A673 (cell line): ENCODE measurements at regions not wholly inside any gene's neighbourhood (a gene's known extent, or its start where the extent isn't known, plus 50 kb on each side); places are given as distances from the start of the nearest gene placed in this dataset.

Source experiments
- BruUV-seq: library from RNA; stranded (reverse); fragments of 400-500 nt; replicated peaks from 2 replicates; lab custom pipeline; 2021; lab: Mats Ljungman, UMichigan
- CTCF ChIA-PET: fragments of 300-600 bp; sonication (Branson Sonifier 250); formaldehyde crosslinking; loops from one replicate; lab custom pipeline; 2022; ENCODE audit warnings: antibody characterized with exemption; lab: Charles Lee
- POLR2A ChIA-PET: fragments of 300-600 bp; sonication (Branson Sonifier 250); formaldehyde crosslinking; loops from one replicate; lab custom pipeline; 2022; ENCODE audit warnings: antibody characterized with exemption; ENCODE audit not compliant: low non-redundant PET; lab: Charles Lee
- DNase-seq: peaks from one replicate; pipeline ENCODE4 v3.0.0-alpha.2; 2015; ENCODE audit warnings: low spot score
- H3K27ac ChIP-seq: fragments of 200-600 bp; sonication (generic); 2 replicates; pipeline ENCODE4 v1.5.1; 2016; ENCODE audit warnings: mixed run types, low read depth, mild to moderate bottlenecking, mixed read lengths, antibody characterized with exemption, low read length; ENCODE audit not compliant: poor library complexity, severe bottlenecking
- H3K27me3 ChIP-seq: fragments of 200-600 bp; sonication (generic); replicated peaks from 2 replicates; pipeline ENCODE4 v1.6.1; 2017; ENCODE audit warnings: mixed run types, low read depth, mild to moderate bottlenecking, mixed read lengths, antibody characterized with exemption, low read length; ENCODE audit not compliant: insufficient read depth, poor library complexity
- H3K36me3 ChIP-seq: fragments of 200-600 bp; sonication (generic); 2 replicates; pipeline ENCODE4 v1.6.1; 2016; ENCODE audit warnings: mixed run types, mild to moderate bottlenecking, mixed read lengths, antibody characterized with exemption, low read length; ENCODE audit not compliant: insufficient read depth, poor library complexity, severe bottlenecking
- H3K4me1 ChIP-seq: fragments of 200-600 bp; sonication (generic); 2 replicates; pipeline ENCODE4 v1.6.1; 2017; ENCODE audit warnings: mixed run types, mild to moderate bottlenecking, mixed read lengths, antibody characterized with exemption, low read length; ENCODE audit not compliant: insufficient read depth, poor library complexity, severe bottlenecking
- H3K4me3 ChIP-seq: fragments of 200-600 bp; sonication (generic); 2 replicates; pipeline ENCODE4 v1.5.1; 2016; ENCODE audit warnings: low read depth, mixed run types, mild to moderate bottlenecking, mixed read lengths, low read length; ENCODE audit not compliant: poor library complexity, severe bottlenecking
- H3K9me3 ChIP-seq: fragments of 200-600 bp; sonication (generic); 2 replicates; pipeline ENCODE4 v1.6.1; 2016; ENCODE audit warnings: mixed run types, low read depth, mild to moderate bottlenecking, mixed read lengths, antibody characterized with exemption, low read length; ENCODE audit not compliant: poor library complexity, severe bottlenecking
- CTCF ChIP-seq: fragments of 300-800, 200-600 bp; sonication (generic); conservative IDR thresholded peaks from 2 replicates; pipeline ENCODE4 v1.5.1; 2017; ENCODE audit warnings: low read depth, mild to moderate bottlenecking, antibody characterized with exemption, low read length, moderate library complexity, mixed read lengths
- EZH2 ChIP-seq: fragments of 200-600 bp; sonication (generic); IDR thresholded peaks from 2 replicates; pipeline ENCODE4 v1.6.1; 2017; ENCODE audit warnings: borderline replicate concordance, low read depth, mild to moderate bottlenecking, mixed read lengths, antibody characterized with exemption, low read length; ENCODE audit not compliant: poor library complexity, severe bottlenecking
- intact Hi-C: fragments of 100-400 bp; cut with micrococcal nuclease; formaldehyde crosslinking; loops from one replicate; pipeline ENCODE4 v1.10.0; 2022; ENCODE audit not compliant: unreplicated experiment

- DNase-seq = no peak
- Histone ChIP-seq H3K36me3 (no peaks in the 10 kb centered on the region), H3K27me3 (peaks cover 54% of the 10 kb centered on the region), H3K9me3 (no peaks in the 10 kb centered on the region), H3K4me1 (no peaks in the 10 kb centered on the region), H3K27ac (no peak overlapping the region), H3K4me3 (no peak overlapping the region)
- BruUV-seq = no TSS peak
- ChIA-PET CTCF (no interaction called here), POLR2A (no interaction called here)
- TF ChIP-seq CTCF = no peak
- TF ChIP-seq EZH2 = no peak
- intact Hi-C loops = no loop called here
Measured at GRCh38 chr2:14978845-14979244, 346.3 kb downstream of the LRATD1 start.

GRCh38 chr2:14982790-14983189, 350.3 kb downstream of the LRATD1 start:
- intact Hi-C loops = no loop called here
- no TSS peak for BruUV-seq
- CTCF ChIA-PET = no interaction called here
- POLR2A ChIA-PET = no interaction called here
- H3K27ac ChIP-seq = no peak overlapping the region
- no peaks in the 10 kb centered on the region for H3K9me3 ChIP-seq
- H3K4me3 ChIP-seq = no peak overlapping the region
- DNase-seq = no peak
- no peaks in the 10 kb centered on the region for H3K4me1 ChIP-seq
- peaks cover 85% of the 10 kb centered on the region for H3K27me3 ChIP-seq
- H3K36me3 ChIP-seq = no peaks in the 10 kb centered on the region
- TF ChIP-seq EZH2 (no peak), CTCF (no peak)

GRCh38 chr2:14988600-14988999, 356.1 kb downstream of the LRATD1 start:
- Histone ChIP-seq H3K27me3 (peaks cover 55% of the 10 kb centered on the region), H3K4me3 (no peak overlapping the region), H3K4me1 (no peaks in the 10 kb centered on the region), H3K36me3 (no peaks in the 10 kb centered on the region), H3K27ac (no peak overlapping the region), H3K9me3 (no peaks in the 10 kb centered on the region)
- no TSS peak for BruUV-seq
- no peak for DNase-seq
- CTCF ChIA-PET = no interaction called here
- intact Hi-C loops = no loop called here
- TF ChIP-seq CTCF = no peak
- no peak for TF ChIP-seq EZH2
- POLR2A ChIA-PET = no interaction called here
